ENCODE measurements at regions not wholly inside any gene's neighbourhood (a gene's known extent, or its start where the extent isn't known, plus 50 kb on each side); places are given as distances from the start of the nearest gene placed in this dataset.

GRCh38 chr14:45359746-45360145 is 106.7 kb upstream of the MIS18BP1 start:
- CTCF ChIA-PET = no interaction called here
- intact Hi-C loops (cut with micrococcal nuclease; ENCODE audit: unreplicated experiment) = no loop called here
- TF ChIP-seq CTCF (IDR thresholded peaks at IDR 0.05; ENCODE audit: unreplicated experiment) = no peak
- no peak for DNase-seq
- peaks cover 12% of the 10 kb centered on the region for H3K27me3 Mint-ChIP-seq (ENCODE audit: unreplicated experiment)
- no peaks in the 10 kb centered on the region for H3K4me1 Mint-ChIP-seq (ENCODE audit: low read depth, unreplicated experiment)
- no TSS peak for BruUV-seq (replicated peaks)
- H3K4me3 Mint-ChIP-seq (ENCODE audit: low read depth, unreplicated experiment) = no peak overlapping the region
- H3K9me3 Mint-ChIP-seq (ENCODE audit: low read depth, unreplicated experiment) = no peaks in the 10 kb centered on the region
- H3K36me3 Mint-ChIP-seq (ENCODE audit: insufficient read depth, unreplicated experiment) = no peaks in the 10 kb centered on the region
- no peak overlapping the region for H3K27ac Mint-ChIP-seq (ENCODE audit: unreplicated experiment)

GRCh38 chr14:45332360-45332988 is 79.5 kb upstream of the MIS18BP1 start:
- H3K27me3 Mint-ChIP-seq (ENCODE audit: unreplicated experiment) = peaks cover 15% of the 10 kb centered on the region
- CTCF ChIA-PET = no interaction called here
- H3K36me3 Mint-ChIP-seq (ENCODE audit: insufficient read depth, unreplicated experiment) = no peaks in the 10 kb centered on the region
- BruUV-seq (replicated peaks) = no TSS peak
- peaks cover 5% of the 10 kb centered on the region for H3K9me3 Mint-ChIP-seq (ENCODE audit: low read depth, unreplicated experiment)
- no peak overlapping the region for H3K4me3 Mint-ChIP-seq (ENCODE audit: low read depth, unreplicated experiment)
- H3K4me1 Mint-ChIP-seq (ENCODE audit: low read depth, unreplicated experiment) = no peaks in the 10 kb centered on the region
- intact Hi-C loops (cut with micrococcal nuclease; ENCODE audit: unreplicated experiment) = no loop called here
- no peak for DNase-seq
- H3K27ac Mint-ChIP-seq (ENCODE audit: unreplicated experiment) = no peak overlapping the region
- TF ChIP-seq CTCF (IDR thresholded peaks at IDR 0.05; ENCODE audit: unreplicated experiment) = no peak

GRCh38 chr14:45308745-45309397 is 55.9 kb upstream of the MIS18BP1 start:
- H3K9me3 Mint-ChIP-seq (ENCODE audit: low read depth, unreplicated experiment) = no peaks in the 10 kb centered on the region
- no peak for TF ChIP-seq CTCF (IDR thresholded peaks at IDR 0.05; ENCODE audit: unreplicated experiment)
- BruUV-seq (replicated peaks) = no TSS peak
- CTCF ChIA-PET = no interaction called here
- H3K27me3 Mint-ChIP-seq (ENCODE audit: unreplicated experiment) = peaks cover 13% of the 10 kb centered on the region
- intact Hi-C loops (cut with micrococcal nuclease; ENCODE audit: unreplicated experiment) = no loop called here
- no peaks in the 10 kb centered on the region for H3K36me3 Mint-ChIP-seq (ENCODE audit: insufficient read depth, unreplicated experiment)
- no peak for DNase-seq
- no peak overlapping the region for H3K4me3 Mint-ChIP-seq (ENCODE audit: low read depth, unreplicated experiment)
- H3K4me1 Mint-ChIP-seq (ENCODE audit: low read depth, unreplicated experiment) = no peaks in the 10 kb centered on the region
- no peak overlapping the region for H3K27ac Mint-ChIP-seq (ENCODE audit: unreplicated experiment)

Data from Calu3 (cell line).